ENCODE measurements at regions not wholly inside any gene's neighbourhood (a gene's known extent, or its start where the extent isn't known, plus 50 kb on each side); places are given as distances from the start of the nearest gene placed in this dataset.

DNA sequence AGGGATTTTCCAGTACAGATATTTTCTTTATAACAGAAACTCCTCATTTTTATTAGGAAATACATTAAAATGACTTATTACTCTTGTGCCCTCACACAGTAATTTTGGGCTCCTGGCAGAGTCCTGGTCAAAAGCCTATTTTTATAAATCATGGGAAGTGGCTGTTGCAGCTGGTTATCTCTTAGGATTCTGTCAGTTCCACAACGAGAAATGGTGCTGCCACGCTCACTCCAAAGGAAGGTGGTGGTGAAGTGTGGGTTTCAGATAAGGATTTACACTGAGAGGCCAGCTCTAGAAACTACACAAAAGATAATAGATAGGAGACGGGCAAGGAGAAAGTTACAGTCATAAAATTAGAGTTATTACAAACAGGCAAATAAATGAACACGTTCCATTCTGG is 159.2 kb upstream of the FAM241A start:
- Histone ChIP-seq H3K4me1 (ENCODE audit: control insufficient read depth, extremely low read depth, insufficient read depth, low read length) (no peaks in the 10 kb centered on the region), H3K36me3 (ENCODE audit: control insufficient read depth in 2 of 2, extremely low read depth in 1 of 2, insufficient read depth in 2 of 2, low read length in 2 of 2) (no peaks in the 10 kb centered on the region), H3K9me1 (replicated peaks; ENCODE audit: control insufficient read depth, extremely low read depth, insufficient read depth, low read length) (no peaks in the 10 kb centered on the region), H3K4me2 (ENCODE audit: insufficient read depth, low read length) (no peak overlapping the region), H2AFZ (ENCODE audit: low read depth, low read length) (no peak overlapping the region), H3K27ac (ENCODE audit: insufficient read depth, low read depth, low read length) (no peak overlapping the region), H3K27me3 (ENCODE audit: control insufficient read depth in 2 of 2, insufficient read depth in 2 of 2, low read length in 2 of 2) (peaks cover 2 to 14% of the 10 kb centered on the region in 2 experiments), H4K20me1 (replicated peaks; ENCODE audit: control insufficient read depth, extremely low read depth, insufficient read depth, low read length) (no peaks in the 10 kb centered on the region), H3K9ac (replicated peaks; ENCODE audit: extremely low read depth, insufficient read depth, low read length) (no peak overlapping the region), H3K79me2 (ENCODE audit: control insufficient read depth, insufficient read depth, low read length) (no peaks in the 10 kb centered on the region), H3K9me3 (replicated peaks; ENCODE audit: control insufficient read depth, insufficient read depth, low read length) (no peaks in the 10 kb centered on the region), H3K4me3 (replicated peaks in 1 of 3; ENCODE audit: insufficient read depth in 1 of 3, low read depth in 1 of 3, low read length in 3 of 3) (no peak overlapping the region)
- no TSS peak for BruUV-seq (replicated peaks)
- dilution Hi-C loops (cut with MboI; ENCODE audit: extremely low pct_ligation_motif_present, low sequenced_read_pairs) (no loop called here), intact Hi-C loops (cut with micrococcal nuclease) (no loop called here)
- TF ChIP-seq GATA2 (IDR thresholded peaks at IDR 0.05; ENCODE audit: insufficient read depth, insufficient read length, low read depth, low read length) = no peak
- TF ChIP-seq POLR2A (IDR thresholded peaks at IDR 0.05; ENCODE audit: low read depth, low read length) = no peak
- no peak for TF ChIP-seq EZH2 (IDR thresholded peaks at IDR 0.05; ENCODE audit: borderline replicate concordance, low read depth, low read length, severe bottlenecking)
- TF ChIP-seq CTCF (IDR thresholded peaks at IDR 0.05; ENCODE audit: extremely low read depth in 1 of 2, insufficient read depth in 1 of 2, low read depth in 1 of 2, low read length in 2 of 2) = no peak
- TF ChIP-seq MAX (IDR thresholded peaks at IDR 0.05; ENCODE audit: insufficient read depth, insufficient read length) = no peak
- TF ChIP-seq POLR2AphosphoS5 (IDR thresholded peaks at IDR 0.05; ENCODE audit: insufficient read depth, low read depth, low read length) = no peak
- TF ChIP-seq MYC (IDR thresholded peaks at IDR 0.05; ENCODE audit: low read depth, low read length) = no peak
- TF ChIP-seq FOS (IDR thresholded peaks at IDR 0.05; ENCODE audit: borderline replicate concordance, insufficient read depth, low read length) = no peak
- TF ChIP-seq JUN (IDR thresholded peaks at IDR 0.05; ENCODE audit: borderline replicate concordance, insufficient read depth, insufficient read length, low read depth) = no peak
- ChIA-PET POLR2A (no interaction called here), CTCF (interaction anchor here (0.9 kb wide), 1 partner anchor 9 kb away, joined by 3 read pairs; no protein-coding TSS in a partner anchor)
- no peak for FAIRE-seq
- no peak for DNase-seq (ENCODE audit: low read depth, low spot score)

Measured in endothelial cell of umbilical vein (primary cell).